Aorta (tissue), 5 donors: ENCODE measurements at regions not wholly inside any gene's neighbourhood (a gene's known extent, or its start where the extent isn't known, plus 50 kb on each side); places are given as distances from the start of the nearest gene placed in this dataset.

Experiments used
- ATAC-seq: fragments of 200-7000 bp; cut with Tn5 transposase; one replicate; pipeline ENCODE4 v1.9.1; 2022; ENCODE audit warnings: moderate library complexity; ENCODE audit not compliant: low FRiP score
- DNase-seq, 2 donors: peaks; one replicate each; pipeline ENCODE4 v3.0.0-alpha.2; 2020
- H3K27ac ChIP-seq, 2 donors: one replicate each; pipeline ENCODE4 v1.5.1; 2013; ENCODE audit warnings: low read length in 2 of 2, mild to moderate bottlenecking in 2 of 2, moderate library complexity in 2 of 2, control low read depth in 1 of 2, inconsistent platforms in 1 of 2, low read depth in 1 of 2
- H3K27me3 ChIP-seq, 2 donors: one replicate each; pipeline ENCODE4 v1.6.1; 2013; ENCODE audit warnings: control low read depth in 1 of 2, low read length in 1 of 2, mild to moderate bottlenecking in 1 of 2, moderate library complexity in 1 of 2; ENCODE audit not compliant: insufficient read depth in 2 of 2, control insufficient read depth in 1 of 2
- H3K36me3 ChIP-seq, 2 donors: one replicate each; pipeline ENCODE4 v1.6.1; 2013; ENCODE audit warnings: control low read depth in 1 of 2, low read length in 1 of 2, mild to moderate bottlenecking in 1 of 2; ENCODE audit not compliant: insufficient read depth in 2 of 2, control insufficient read depth in 1 of 2
- H3K4me1 ChIP-seq, 2 donors: one replicate each; pipeline ENCODE4 v1.6.1; 2013; ENCODE audit warnings: low read length in 2 of 2, control low read depth in 1 of 2, mild to moderate bottlenecking in 1 of 2, moderate library complexity in 1 of 2; ENCODE audit not compliant: insufficient read depth in 2 of 2, control insufficient read depth in 1 of 2
- H3K4me3 ChIP-seq, 2 donors: one replicate each; pipeline ENCODE4 v1.5.1; 2013; ENCODE audit warnings: low read length in 2 of 2, control low read depth in 1 of 2, mild to moderate bottlenecking in 1 of 2
- H3K9me3 ChIP-seq: one replicate; pipeline ENCODE4 v1.6.1; 2013; ENCODE audit warnings: mild to moderate bottlenecking, low read length; ENCODE audit not compliant: control insufficient read depth
- WGBS, 2 donors: extraction: QIAGEN DNeasy Blood & Tissue Kit; methylation state at CpG; one replicate each; pipeline ENCODE4 v1.1.7; 2013; 5-methylcytosine and 5-hydroxymethylcytosine counted together
- intact Hi-C, 2 donors: fragments of 100-400 bp; cut with DNase I; formaldehyde crosslinking; loops; one replicate each; pipeline versions ENCODE4 v1.14.2 to v1.15.0; 2022
- donor health status: healthy with polysubstance abuse.
- donor health status: Bipolar disorder and iron deficiency.
- donor health status: DM: no; HTN: no; CAD: no.
- donor health status: DM: no; HTN: no; CAD: no.
- donor health status: DM: yes; HTN: yes; CAD: no.

DNA sequence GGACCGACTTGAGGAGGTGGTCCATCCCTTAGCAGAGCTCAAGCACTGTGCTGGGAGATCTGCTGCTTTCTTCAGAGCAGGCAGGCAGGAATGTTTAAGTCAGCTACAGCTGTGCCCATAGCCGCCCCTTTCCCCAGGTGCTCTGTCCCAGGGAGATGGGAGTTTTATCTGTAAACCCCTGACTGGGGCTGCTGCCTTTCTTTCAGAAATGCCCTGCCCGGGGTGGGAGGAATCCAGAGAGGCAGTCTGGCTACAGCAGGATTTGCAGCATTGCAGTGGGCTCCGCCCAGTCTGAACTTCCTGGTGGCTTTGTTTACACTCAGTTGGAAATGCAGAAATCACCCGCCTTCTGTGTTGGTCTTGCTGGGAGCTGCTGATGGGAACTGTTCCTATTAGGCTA, 51.2 kb upstream of the SEMA3A start:
- 64 to 72% methylated on average over 5 of the region's 5 CpGs for WGBS, 2 donors
- intact Hi-C loops, result no loop called here
- Histone ChIP-seq H3K4me3 (no peak overlapping the region), H3K27ac (no peak overlapping the region), H3K4me1 (no peaks in the 10 kb centered on the region), H3K27me3 (no peaks in the 10 kb centered on the region), H3K36me3 (no peaks in the 10 kb centered on the region), H3K9me3 (no peaks in the 10 kb centered on the region)
- ATAC-seq, result no peak
- peak in 1 of 2 donors; percentile 47 for DNase-seq
